Upper lobe of left lung (tissue), 6 donors: ENCODE measurements at regions not wholly inside any gene's neighbourhood (a gene's known extent, or its start where the extent isn't known, plus 50 kb on each side); places are given as distances from the start of the nearest gene placed in this dataset.

Experiments used
- ATAC-seq, 2 donors: fragments of 200-7000 bp; cut with Tn5 transposase; one replicate each; pipeline ENCODE4 v1.9.1; 2022; ENCODE audit warnings: mild to moderate bottlenecking in 2 of 2, moderate library complexity in 2 of 2; ENCODE audit not compliant: low FRiP score in 2 of 2
- DNase-seq, 2 donors: peaks; one replicate each; pipeline ENCODE4 v3.0.0-alpha.2; 2019 to 2020
- H3K27ac ChIP-seq, 4 donors: fragments of 200-600 bp; sonication (generic); one replicate each; pipeline ENCODE4 v1.5.1; 2016 to 2019
- H3K27me3 ChIP-seq, 4 donors: fragments of 200-600 bp; sonication (generic); one replicate each; pipeline ENCODE4 v1.5.1; 2017 to 2019
- H3K36me3 ChIP-seq, 4 donors: fragments of 200-600 bp; sonication (generic); one replicate each; pipeline ENCODE4 v1.5.1; 2016 to 2019
- H3K4me1 ChIP-seq, 4 donors: fragments of 200-600 bp; sonication (generic); one replicate each; pipeline ENCODE4 v1.5.1; 2018 to 2019
- H3K4me3 ChIP-seq, 4 donors: fragments of 200-600 bp; sonication (generic); one replicate each; pipeline ENCODE4 v1.5.1; 2017 to 2019; ENCODE audit warnings: mild to moderate bottlenecking in 2 of 4, moderate library complexity in 1 of 4
- H3K9me3 ChIP-seq, 4 donors: fragments of 200-600 bp; sonication (generic); one replicate each; pipeline ENCODE4 v1.5.1; 2018 to 2019
- CTCF ChIP-seq, 6 experiments: fragments of 450-650 bp in 4 of 6; fragments of 200-600 bp in 2 of 6; sonication (generic) in 2 of 6; IDR thresholded peaks; one replicate each; pipeline ENCODE4 v1.5.1; 2016 to 2019; ENCODE audit warnings: antibody characterized with exemption in 6 of 6
- EP300 ChIP-seq, 4 donors: sonication (generic); formaldehyde crosslinking; IDR thresholded peaks; one replicate each; pipeline ENCODE4 v1.5.1; 2017; ENCODE audit warnings: antibody characterized with exemption in 4 of 4, control low read depth in 2 of 4
- POLR2A ChIP-seq, 4 donors: fragments of 450-650 bp; IDR thresholded peaks; one replicate each; pipeline ENCODE4 v1.5.1; 2016 to 2017; ENCODE audit warnings: antibody characterized with exemption in 4 of 4, mild to moderate bottlenecking in 2 of 4
- POLR2AphosphoS5 ChIP-seq, 2 donors: sonication (generic); formaldehyde crosslinking; IDR thresholded peaks; one replicate each; pipeline ENCODE4 v1.5.1; 2017; ENCODE audit warnings: antibody characterized with exemption in 2 of 2
- WGBS, 2 donors: methylation state at CpG; one replicate each; pipeline ENCODE4 v1.1.5; 2017 to 2018; 5-methylcytosine and 5-hydroxymethylcytosine counted together
- donor health status: DM: no; HTN: no; CAD: no; lungs with moderate emphysema.
- donor health status: DM: no; HTN: yes; CAD: no; lungs with severe emphysema.

GRCh38 chr4:120005527-120005926 is 61.1 kb downstream of the MAD2L1 start:
- no peaks in the 10 kb centered on the region for H3K9me3 ChIP-seq
- no peak overlapping the region for H3K27ac ChIP-seq
- ATAC-seq, result no peak
- no peak overlapping the region for H3K4me3 ChIP-seq
- no peaks in the 10 kb centered on the region for H3K36me3 ChIP-seq
- H3K4me1 ChIP-seq, result no peaks in the 10 kb centered on the region
- TF ChIP-seq EP300 (IDR thresholded peaks at IDR 0.05) (no peak), POLR2AphosphoS5 (IDR thresholded peaks at IDR 0.05) (no peak), POLR2A (IDR thresholded peaks at IDR 0.05) (no peak), CTCF (IDR thresholded peaks at IDR 0.05) (no peak)
- DNase-seq, result no peak
- H3K27me3 ChIP-seq, result no peaks in the 10 kb centered on the region

DNA sequence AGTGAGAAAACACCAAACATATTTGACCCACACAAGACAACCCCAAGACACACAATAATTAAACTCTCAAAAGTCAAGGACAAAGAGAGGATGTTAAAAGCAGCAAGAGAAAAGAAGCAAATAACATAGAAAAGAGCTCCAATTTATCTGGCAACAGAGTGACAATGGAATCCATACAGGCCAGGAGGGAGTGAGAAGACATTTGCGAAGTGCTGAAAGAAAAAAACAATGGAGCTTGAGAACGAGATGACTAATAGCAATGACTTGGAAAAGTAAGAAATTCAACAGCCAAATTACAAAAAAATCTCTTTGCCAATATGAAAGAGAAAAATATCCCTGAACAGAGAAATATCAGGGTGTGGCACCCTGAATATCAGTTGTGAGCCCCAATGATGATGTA is 61.6 kb downstream of the MAD2L1 start:
- TF ChIP-seq POLR2AphosphoS5 (IDR thresholded peaks at IDR 0.05) (no peak), CTCF (IDR thresholded peaks at IDR 0.05) (no peak), POLR2A (IDR thresholded peaks at IDR 0.05) (no peak), EP300 (IDR thresholded peaks at IDR 0.05) (no peak)
- no peak overlapping the region for H3K4me3 ChIP-seq
- H3K4me1 ChIP-seq, result no peaks in the 10 kb centered on the region
- DNase-seq, result no peak
- H3K27ac ChIP-seq, result no peak overlapping the region
- H3K27me3 ChIP-seq, result no peaks in the 10 kb centered on the region
- no peak for ATAC-seq
- 73 to 81% methylated on average over 2 of the region's 2 CpGs for WGBS, 2 donors
- no peaks in the 10 kb centered on the region for H3K9me3 ChIP-seq
- no peaks in the 10 kb centered on the region for H3K36me3 ChIP-seq

GRCh38 chr4:120004054-120004453 is 62.6 kb downstream of the MAD2L1 start:
- H3K27ac ChIP-seq, result no peak overlapping the region
- H3K9me3 ChIP-seq, result no peaks in the 10 kb centered on the region
- 71 to 73% methylated on average over 4 of the region's 4 CpGs for WGBS, 2 donors
- H3K36me3 ChIP-seq, result no peaks in the 10 kb centered on the region
- ATAC-seq (no peak), DNase-seq (no peak)
- no peak for TF ChIP-seq POLR2A (IDR thresholded peaks at IDR 0.05)
- no peak for TF ChIP-seq CTCF (IDR thresholded peaks at IDR 0.05)
- no peak for TF ChIP-seq EP300 (IDR thresholded peaks at IDR 0.05)
- TF ChIP-seq POLR2AphosphoS5 (IDR thresholded peaks at IDR 0.05), result no peak
- H3K4me3 ChIP-seq, result no peak overlapping the region
- no peaks in the 10 kb centered on the region for H3K27me3 ChIP-seq
- no peaks in the 10 kb centered on the region for H3K4me1 ChIP-seq

DNA sequence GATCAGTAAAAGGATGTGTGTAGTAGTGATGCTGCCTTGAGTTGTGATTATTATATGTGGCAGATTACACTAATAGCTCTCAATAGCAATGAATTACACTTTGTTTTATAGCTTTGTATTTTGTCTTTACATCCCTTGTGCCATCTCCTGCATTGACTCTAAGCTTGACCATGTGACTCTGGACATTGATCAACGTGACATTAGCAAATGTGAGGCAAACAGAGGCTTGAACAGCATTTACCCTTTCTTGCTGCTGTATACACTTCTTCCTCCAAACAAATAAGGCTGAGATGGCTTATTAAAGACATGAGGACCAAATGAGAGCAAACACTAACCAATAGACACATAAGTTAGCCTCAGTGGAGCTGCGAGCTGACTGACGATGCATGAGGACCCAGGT is 63.5 kb downstream of the MAD2L1 start:
- WGBS, 2 donors, result 86 to 90% methylated on average over 3 of the region's 3 CpGs
- H3K4me3 ChIP-seq, result no peak overlapping the region

More for the DNA sequence above, 63.5 kb downstream of the MAD2L1 start:
- TF ChIP-seq POLR2AphosphoS5 (IDR thresholded peaks at IDR 0.05) (no peak), POLR2A (IDR thresholded peaks at IDR 0.05) (no peak), CTCF (IDR thresholded peaks at IDR 0.05) (no peak), EP300 (IDR thresholded peaks at IDR 0.05) (no peak)
- Histone ChIP-seq H3K27ac (no peak overlapping the region), H3K27me3 (no peaks in the 10 kb centered on the region), H3K36me3 (no peaks in the 10 kb centered on the region), H3K4me1 (no peaks in the 10 kb centered on the region), H3K9me3 (no peaks in the 10 kb centered on the region)
- ATAC-seq (no peak), DNase-seq (no peak)
